ENCODE measurements at regions not wholly inside any gene's neighbourhood (a gene's known extent, or its start where the extent isn't known, plus 50 kb on each side); places are given as distances from the start of the nearest gene placed in this dataset.

GRCh38 chr13:107836685-107837084 lies 378.7 kb downstream of the LIG4 start:
- no peak for TF ChIP-seq CTCF (conservative IDR thresholded peaks at IDR 0.05 in 1 of 2, IDR thresholded peaks at IDR 0.05 in 1 of 2; ENCODE audit: extremely low read depth in 1 of 2, insufficient read depth in 1 of 2, low read depth in 1 of 2, low read length in 2 of 2)
- no peak for TF ChIP-seq EZH2 (IDR thresholded peaks at IDR 0.05; ENCODE audit: borderline replicate concordance, low read length)
